ENCODE measurements at regions not wholly inside any gene's neighbourhood (a gene's known extent, or its start where the extent isn't known, plus 50 kb on each side); places are given as distances from the start of the nearest gene placed in this dataset.
"Not testable (repeated sequence)": the region's sequence is repeated elsewhere in the genome, so short reads cannot be mapped to it uniquely, and the experiment has no call there.

- DNase-seq: no peak
Observed at GRCh38 chr12:34398366-34398705, 376.0 kb downstream of the ALG10 start.

- DNase-seq: no peak
Observed at GRCh38 chr12:34398706-34399630, 376.7 kb downstream of the ALG10 start.

- DNase-seq: no peak
Observed at GRCh38 chr12:34399631-34400410, 377.5 kb downstream of the ALG10 start.

GRCh38 chr12:34400411-34400881, 378.1 kb downstream of the ALG10 start:
- DNase-seq: no peak

- DNase-seq: no peak
Observed at GRCh38 chr12:34400986-34401658, 378.8 kb downstream of the ALG10 start.

- no peak for DNase-seq
Observed at GRCh38 chr12:34401659-34402227, 379.4 kb downstream of the ALG10 start.

GRCh38 chr12:34402228-34402898, 380.1 kb downstream of the ALG10 start:
- DNase-seq: no peak

GRCh38 chr12:34402899-34403705, 380.8 kb downstream of the ALG10 start:
- no peak for DNase-seq

- no peak for DNase-seq
Observed at GRCh38 chr12:34403706-34404376, 381.5 kb downstream of the ALG10 start.

- DNase-seq: no peak
Observed at GRCh38 chr12:34404377-34405285, 382.3 kb downstream of the ALG10 start.

GRCh38 chr12:34405286-34406227, 383.3 kb downstream of the ALG10 start:
- no peak for DNase-seq

GRCh38 chr12:34406228-34406995, 384.1 kb downstream of the ALG10 start:
- no peak for DNase-seq

GRCh38 chr12:34406996-34407300, 384.7 kb downstream of the ALG10 start:
- DNase-seq: no peak

- no peak for DNase-seq
Observed at GRCh38 chr12:34407813-34408212, 385.5 kb downstream of the ALG10 start.

GRCh38 chr12:34431509-34431908, 409.2 kb downstream of the ALG10 start:
- DNase-seq: not testable (repeated sequence)

Measured in Kasumi-1 (cell line).